ENCODE measurements at regions not wholly inside any gene's neighbourhood (a gene's known extent, or its start where the extent isn't known, plus 50 kb on each side); places are given as distances from the start of the nearest gene placed in this dataset.

GRCh38 chr19:13561461-13561860, 55.2 kb upstream of the CACNA1A start:
- Histone ChIP-seq H3K27ac (ENCODE audit: low read depth) (no peak overlapping the region), H3K27me3 (ENCODE audit: insufficient read depth) (no peaks in the 10 kb centered on the region), H3K4me1 (ENCODE audit: insufficient read depth) (no peaks in the 10 kb centered on the region), H3F3A (replicated peaks; ENCODE audit: low read depth) (no peaks in the 10 kb centered on the region), H2AFZ (no peak overlapping the region), H3K4me3 (no peak overlapping the region), H3K9me2 (ENCODE audit: insufficient read depth) (no peaks in the 10 kb centered on the region), H4K20me1 (replicated peaks; ENCODE audit: insufficient read depth) (no peaks in the 10 kb centered on the region), H3K4me2 (no peak overlapping the region), H3K36me3 (ENCODE audit: insufficient read depth) (no peaks in the 10 kb centered on the region), H3K79me2 (replicated peaks; ENCODE audit: insufficient read depth) (no peaks in the 10 kb centered on the region)
- no peak for ATAC-seq
- no peak for TF ChIP-seq ZNF331 (CRISPR knock-in tag; IDR thresholded peaks at IDR 0.05; ENCODE audit: low read depth)
- no peak for TF ChIP-seq POLR2AphosphoS5 (IDR thresholded peaks at IDR 0.05; ENCODE audit: low read depth)
- no peak for TF ChIP-seq EZH2 (IDR thresholded peaks at IDR 0.05; ENCODE audit: low read depth, unreplicated experiment)
- no peak for TF ChIP-seq EZH2phosphoT487 (IDR thresholded peaks at IDR 0.05; ENCODE audit: unreplicated experiment)
- H3K27ac Mint-ChIP-seq, result no peak overlapping the region
- DNase-seq (ENCODE audit: low spot score), result no peak
- H3K4me1 Mint-ChIP-seq, result no peaks in the 10 kb centered on the region
- H3K36me3 Mint-ChIP-seq (ENCODE audit: low read depth), result no peaks in the 10 kb centered on the region
- peaks cover 2% of the 10 kb centered on the region for H3K27me3 Mint-ChIP-seq (ENCODE audit: insufficient read depth, low read depth, poor library complexity)
- no peak overlapping the region for H3K4me3 Mint-ChIP-seq
- peaks cover 3% of the 10 kb centered on the region; the same call in 2 of the 3 replicates for H3K9me3 Mint-ChIP-seq

- TF ChIP-seq, protein P1, sequence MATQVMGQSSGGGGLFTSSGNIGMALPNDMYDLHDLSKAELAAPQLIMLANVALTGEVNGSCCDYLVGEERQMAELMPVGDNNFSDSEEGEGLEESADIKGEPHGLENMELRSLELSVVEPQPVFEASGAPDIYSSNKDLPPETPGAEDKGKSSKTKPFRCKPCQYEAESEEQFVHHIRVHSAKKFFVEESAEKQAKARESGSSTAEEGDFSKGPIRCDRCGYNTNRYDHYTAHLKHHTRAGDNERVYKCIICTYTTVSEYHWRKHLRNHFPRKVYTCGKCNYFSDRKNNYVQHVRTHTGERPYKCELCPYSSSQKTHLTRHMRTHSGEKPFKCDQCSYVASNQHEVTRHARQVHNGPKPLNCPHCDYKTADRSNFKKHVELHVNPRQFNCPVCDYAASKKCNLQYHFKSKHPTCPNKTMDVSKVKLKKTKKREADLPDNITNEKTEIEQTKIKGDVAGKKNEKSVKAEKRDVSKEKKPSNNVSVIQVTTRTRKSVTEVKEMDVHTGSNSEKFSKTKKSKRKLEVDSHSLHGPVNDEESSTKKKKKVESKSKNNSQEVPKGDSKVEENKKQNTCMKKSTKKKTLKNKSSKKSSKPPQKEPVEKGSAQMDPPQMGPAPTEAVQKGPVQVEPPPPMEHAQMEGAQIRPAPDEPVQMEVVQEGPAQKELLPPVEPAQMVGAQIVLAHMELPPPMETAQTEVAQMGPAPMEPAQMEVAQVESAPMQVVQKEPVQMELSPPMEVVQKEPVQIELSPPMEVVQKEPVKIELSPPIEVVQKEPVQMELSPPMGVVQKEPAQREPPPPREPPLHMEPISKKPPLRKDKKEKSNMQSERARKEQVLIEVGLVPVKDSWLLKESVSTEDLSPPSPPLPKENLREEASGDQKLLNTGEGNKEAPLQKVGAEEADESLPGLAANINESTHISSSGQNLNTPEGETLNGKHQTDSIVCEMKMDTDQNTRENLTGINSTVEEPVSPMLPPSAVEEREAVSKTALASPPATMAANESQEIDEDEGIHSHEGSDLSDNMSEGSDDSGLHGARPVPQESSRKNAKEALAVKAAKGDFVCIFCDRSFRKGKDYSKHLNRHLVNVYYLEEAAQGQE (IDR thresholded peaks at IDR 0.05; ENCODE audit: unreplicated experiment), result no peak
- peak; percentile 52; the same call in 1 of the 2 replicates for TF ChIP-seq ETS1 (IDR thresholded peaks at IDR 0.05)
- H3K4me3 ChIP-seq, result no peak overlapping the region
- peak; percentile 98 for ATAC-seq
- no peak overlapping the region for H2AFZ ChIP-seq
- no peak overlapping the region for H3K27ac ChIP-seq (ENCODE audit: low read depth)
- H3K9me2 ChIP-seq (ENCODE audit: insufficient read depth), result no peaks in the 10 kb centered on the region
- H3F3A ChIP-seq (replicated peaks; ENCODE audit: low read depth), result no peaks in the 10 kb centered on the region
- peak; percentile 81 for DNase-seq (ENCODE audit: low spot score)
- Mint-ChIP-seq H3K27ac (no peak overlapping the region), H3K9me3 (no peaks in the 10 kb centered on the region), H3K4me1 (no peaks in the 10 kb centered on the region), H3K27me3 (ENCODE audit: insufficient read depth, low read depth, poor library complexity) (peaks cover 6% of the 10 kb centered on the region), H3K4me3 (no peak overlapping the region), H3K36me3 (ENCODE audit: low read depth) (no peaks in the 10 kb centered on the region)
- H3K27me3 ChIP-seq (ENCODE audit: insufficient read depth), result no peaks in the 10 kb centered on the region
- H3K4me2 ChIP-seq, result no peak overlapping the region
- H3K4me1 ChIP-seq (ENCODE audit: insufficient read depth), result no peaks in the 10 kb centered on the region
- H3K79me2 ChIP-seq (replicated peaks; ENCODE audit: insufficient read depth), result no peaks in the 10 kb centered on the region
- H3K36me3 ChIP-seq (ENCODE audit: insufficient read depth), result no peaks in the 10 kb centered on the region
- H4K20me1 ChIP-seq (replicated peaks; ENCODE audit: insufficient read depth), result no peaks in the 10 kb centered on the region
Observed at GRCh38 chr19:13557756-13558398, 51.6 kb upstream of the CACNA1A start.

All from GM23338 (cell line).